HEK293T (cell line): ENCODE measurements at regions not wholly inside any gene's neighbourhood (a gene's known extent, or its start where the extent isn't known, plus 50 kb on each side); places are given as distances from the start of the nearest gene placed in this dataset.

Experiments used
- BHLHE40 ChIP-seq: fragments of 450-650 bp; IDR thresholded peaks from 2 replicates; pipeline ENCODE4 v1.6.1; 2016; ENCODE audit warnings: mild to moderate bottlenecking, moderate library complexity, borderline replicate concordance
- CTBP1 ChIP-seq: fragments of 450-650 bp; IDR thresholded peaks from 2 replicates; pipeline ENCODE4 v1.6.1; 2016; ENCODE audit warnings: borderline replicate concordance
- ELF4 ChIP-seq: fragments of 450-650 bp; IDR thresholded peaks from 2 replicates; pipeline ENCODE4 v1.6.1; 2017; ENCODE audit warnings: antibody characterized with exemption
- L3MBTL2 ChIP-seq: fragments of 450-650 bp; conservative IDR thresholded peaks from 2 replicates; pipeline ENCODE4 v1.6.1; 2016; ENCODE audit warnings: mild to moderate bottlenecking
- LEF1 ChIP-seq: fragments of 450-650 bp; IDR thresholded peaks from 2 replicates; pipeline ENCODE4 v1.6.1; 2017; ENCODE audit warnings: mild to moderate bottlenecking, borderline replicate concordance
- PKNOX1 ChIP-seq: fragments of 450-650 bp; IDR thresholded peaks from 2 replicates; pipeline ENCODE4 v1.6.1; 2016
- SP1 ChIP-seq: fragments of 450-650 bp; IDR thresholded peaks from 2 replicates; pipeline ENCODE4 v1.6.1; 2017
- SUZ12 ChIP-seq: fragments of 450-650 bp; IDR thresholded peaks from 2 replicates; pipeline ENCODE4 v1.6.1; 2016; ENCODE audit warnings: mild to moderate bottlenecking
- TARDBP ChIP-seq: fragments of 450-650 bp; IDR thresholded peaks from 2 replicates; pipeline ENCODE4 v1.6.1; 2016
- ZNF384 ChIP-seq: fragments of 450-650 bp; IDR thresholded peaks from 2 replicates; pipeline ENCODE4 v1.6.1; 2016

DNA sequence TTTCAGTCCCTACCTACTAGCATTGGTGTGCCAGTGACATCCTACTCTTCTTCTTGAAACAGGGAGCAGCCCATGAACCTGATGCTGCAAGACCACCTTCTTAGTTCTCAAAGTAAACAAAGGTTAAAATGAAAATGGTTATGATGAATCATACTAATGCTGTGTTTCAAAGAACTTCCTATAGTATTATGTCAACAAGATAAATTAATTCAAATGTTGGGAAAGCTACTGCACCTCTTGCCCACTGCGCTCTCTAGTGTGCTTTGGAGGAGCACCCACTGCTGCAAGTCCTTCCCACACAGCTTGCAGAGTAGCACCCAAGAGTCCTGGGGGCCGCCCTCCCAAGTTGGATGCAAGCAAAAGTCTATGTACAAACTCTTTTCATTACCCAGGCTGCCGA, 81.1 kb downstream of the CD200R1L start:
- TF ChIP-seq ELF4: no peak
- TF ChIP-seq LEF1: no peak
- TF ChIP-seq ZNF384: no peak
- no peak for TF ChIP-seq SP1
- no peak for TF ChIP-seq SUZ12
- TF ChIP-seq TARDBP: no peak
- no peak for TF ChIP-seq L3MBTL2
- no peak for TF ChIP-seq CTBP1
- TF ChIP-seq BHLHE40: no peak
- TF ChIP-seq PKNOX1: no peak
